Endodermal cell (in vitro differentiated cells): ENCODE measurements at regions not wholly inside any gene's neighbourhood (a gene's known extent, or its start where the extent isn't known, plus 50 kb on each side); places are given as distances from the start of the nearest gene placed in this dataset.

Experiments
- DNase-seq: peaks from one replicate; pipeline ENCODE4 v3.0.0-alpha.2; 2017
- H3K27ac ChIP-seq: 2 replicates; pipeline ENCODE4 v1.5.1; 2013; ENCODE audit warnings: mild to moderate bottlenecking, low read depth, low read length, moderate library complexity
- H3K27me3 ChIP-seq: 2 replicates; pipeline ENCODE4 v1.6.1; 2013; ENCODE audit warnings: mild to moderate bottlenecking, low read length, moderate library complexity; ENCODE audit not compliant: insufficient read depth, control insufficient read depth, poor library complexity, severe bottlenecking
- H3K36me3 ChIP-seq: 2 replicates; pipeline ENCODE4 v1.7.0; 2013; ENCODE audit warnings: mild to moderate bottlenecking, low read length, moderate library complexity; ENCODE audit not compliant: control insufficient read depth, insufficient read depth
- H3K4me1 ChIP-seq: one replicate; pipeline ENCODE4 v1.7.0; 2013; ENCODE audit warnings: low read length; ENCODE audit not compliant: control insufficient read depth, insufficient read depth
- H3K4me3 ChIP-seq: 2 replicates; pipeline ENCODE4 v1.5.1; 2013; ENCODE audit warnings: mild to moderate bottlenecking, low read length, moderate library complexity
- H3K9ac ChIP-seq: 2 replicates; pipeline ENCODE4 v1.6.1; 2013; ENCODE audit warnings: mild to moderate bottlenecking, low read length, moderate library complexity; ENCODE audit not compliant: poor library complexity, severe bottlenecking; ENCODE audit errors: extremely low read depth
- H3K9me3 ChIP-seq: 2 replicates; pipeline ENCODE4 v1.6.1; 2013; ENCODE audit warnings: mild to moderate bottlenecking, low read length, moderate library complexity; ENCODE audit not compliant: control insufficient read depth
- H3K27ac Mint-ChIP-seq: 2 replicates; pipeline ENCODE4 v1.8.0; 2020; ENCODE audit warnings: mixed read lengths
- H3K27me3 Mint-ChIP-seq: 2 replicates; pipeline ENCODE4 v1.8.0; 2021; ENCODE audit warnings: mild to moderate bottlenecking, mixed read lengths; ENCODE audit not compliant: insufficient read depth
- H3K36me3 Mint-ChIP-seq: 2 replicates; pipeline ENCODE4 v1.8.0; 2020; ENCODE audit warnings: low read depth, mixed read lengths
- H3K4me1 Mint-ChIP-seq: 2 replicates; pipeline ENCODE4 v1.8.0; 2020; ENCODE audit warnings: mixed read lengths
- H3K4me3 Mint-ChIP-seq: 2 replicates; pipeline ENCODE4 v1.8.0; 2020; ENCODE audit warnings: mild to moderate bottlenecking, moderate library complexity, mixed read lengths
- H3K9me3 Mint-ChIP-seq: 2 replicates; pipeline ENCODE4 v1.8.0; 2020; ENCODE audit warnings: mild to moderate bottlenecking, mixed read lengths
- WGBS, 2 experiments: methylation state at CpG; one replicate each; pipeline versions ENCODE4 v1.1.5 to v1.1.7; 2013; ENCODE audit warnings: missing lambda C conversion rate in 2 of 2, mixed read lengths in 1 of 2; ENCODE audit not compliant: insufficient coverage in 1 of 2, insufficient read length in 1 of 2; 5-methylcytosine and 5-hydroxymethylcytosine counted together
- TF ChIP-seq, protein P1 (sequence below): fragments of 200-600 bp; sonication (generic); conservative IDR thresholded peaks from 2 replicates; pipeline ENCODE4 v1.5.0; 2021; ENCODE audit warnings: antibody characterized with exemption, mild to moderate bottlenecking

DNA sequence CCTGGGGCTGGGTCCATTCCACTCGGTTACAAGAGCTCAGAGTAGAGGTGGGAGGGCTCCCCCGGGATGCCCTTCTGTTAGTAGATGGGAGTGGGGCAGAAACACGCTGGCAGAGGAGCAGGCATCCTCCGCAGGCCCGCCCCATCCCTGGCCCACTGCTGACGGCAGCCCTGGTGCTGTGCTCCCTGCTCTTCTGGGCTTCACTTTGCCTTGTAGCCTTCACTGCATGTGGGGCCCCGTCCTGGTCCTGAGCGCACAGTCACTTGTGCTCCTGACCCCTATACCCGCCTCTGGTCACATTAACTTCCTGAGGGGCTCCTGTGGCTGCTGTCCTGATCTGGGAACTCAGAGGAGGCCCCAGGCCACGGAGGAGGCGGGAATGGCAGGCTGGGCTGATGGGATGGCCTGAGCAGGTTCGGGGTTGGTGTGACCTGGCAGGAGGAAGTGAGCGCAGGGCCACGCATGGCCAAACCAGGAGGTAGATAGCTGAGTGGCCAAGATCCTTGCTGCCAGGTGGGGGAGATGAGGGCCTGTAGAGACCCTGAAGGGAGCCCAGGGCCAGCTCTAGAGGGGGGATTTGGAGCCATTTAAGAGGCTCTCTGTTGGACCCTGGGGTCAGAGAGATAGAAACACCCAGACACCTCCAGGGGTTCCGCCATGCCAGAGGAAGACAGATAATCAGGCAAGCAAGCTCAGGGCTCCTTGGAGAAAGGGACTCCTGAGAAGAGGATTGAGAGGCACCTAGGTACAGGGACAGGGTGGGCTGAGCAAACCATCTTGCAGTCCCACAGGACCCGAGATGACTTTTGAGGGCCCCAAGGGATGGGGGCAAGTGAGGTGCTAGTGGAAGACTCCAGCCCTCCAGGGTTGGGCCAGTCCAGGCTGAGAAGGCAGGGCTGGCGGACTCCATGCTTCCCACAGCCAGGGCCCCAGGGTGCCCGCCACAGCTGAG is 92.2 kb upstream of the PRR23E start:
- no peaks in the 10 kb centered on the region for H3K27me3 Mint-ChIP-seq
- DNase-seq = no peak
- TF ChIP-seq, protein P1, sequence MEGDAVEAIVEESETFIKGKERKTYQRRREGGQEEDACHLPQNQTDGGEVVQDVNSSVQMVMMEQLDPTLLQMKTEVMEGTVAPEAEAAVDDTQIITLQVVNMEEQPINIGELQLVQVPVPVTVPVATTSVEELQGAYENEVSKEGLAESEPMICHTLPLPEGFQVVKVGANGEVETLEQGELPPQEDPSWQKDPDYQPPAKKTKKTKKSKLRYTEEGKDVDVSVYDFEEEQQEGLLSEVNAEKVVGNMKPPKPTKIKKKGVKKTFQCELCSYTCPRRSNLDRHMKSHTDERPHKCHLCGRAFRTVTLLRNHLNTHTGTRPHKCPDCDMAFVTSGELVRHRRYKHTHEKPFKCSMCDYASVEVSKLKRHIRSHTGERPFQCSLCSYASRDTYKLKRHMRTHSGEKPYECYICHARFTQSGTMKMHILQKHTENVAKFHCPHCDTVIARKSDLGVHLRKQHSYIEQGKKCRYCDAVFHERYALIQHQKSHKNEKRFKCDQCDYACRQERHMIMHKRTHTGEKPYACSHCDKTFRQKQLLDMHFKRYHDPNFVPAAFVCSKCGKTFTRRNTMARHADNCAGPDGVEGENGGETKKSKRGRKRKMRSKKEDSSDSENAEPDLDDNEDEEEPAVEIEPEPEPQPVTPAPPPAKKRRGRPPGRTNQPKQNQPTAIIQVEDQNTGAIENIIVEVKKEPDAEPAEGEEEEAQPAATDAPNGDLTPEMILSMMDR = no peak
- Histone ChIP-seq H3K36me3 (no peaks in the 10 kb centered on the region), H3K9me3 (no peaks in the 10 kb centered on the region), H3K9ac (no peak overlapping the region), H3K4me1 (no peaks in the 10 kb centered on the region), H3K27me3 (no peaks in the 10 kb centered on the region), H3K4me3 (no peak overlapping the region), H3K27ac (no peak overlapping the region)
- H3K4me1 Mint-ChIP-seq = peaks cover 6% of the 10 kb centered on the region
- no peak overlapping the region for H3K4me3 Mint-ChIP-seq
- no peak overlapping the region for H3K27ac Mint-ChIP-seq
- peaks cover 5% of the 10 kb centered on the region for H3K9me3 Mint-ChIP-seq
- no peaks in the 10 kb centered on the region for H3K36me3 Mint-ChIP-seq
- WGBS, 2 experiments = 92 to 95% methylated on average over 8 to 18 of the region's 18 CpGs

DNA sequence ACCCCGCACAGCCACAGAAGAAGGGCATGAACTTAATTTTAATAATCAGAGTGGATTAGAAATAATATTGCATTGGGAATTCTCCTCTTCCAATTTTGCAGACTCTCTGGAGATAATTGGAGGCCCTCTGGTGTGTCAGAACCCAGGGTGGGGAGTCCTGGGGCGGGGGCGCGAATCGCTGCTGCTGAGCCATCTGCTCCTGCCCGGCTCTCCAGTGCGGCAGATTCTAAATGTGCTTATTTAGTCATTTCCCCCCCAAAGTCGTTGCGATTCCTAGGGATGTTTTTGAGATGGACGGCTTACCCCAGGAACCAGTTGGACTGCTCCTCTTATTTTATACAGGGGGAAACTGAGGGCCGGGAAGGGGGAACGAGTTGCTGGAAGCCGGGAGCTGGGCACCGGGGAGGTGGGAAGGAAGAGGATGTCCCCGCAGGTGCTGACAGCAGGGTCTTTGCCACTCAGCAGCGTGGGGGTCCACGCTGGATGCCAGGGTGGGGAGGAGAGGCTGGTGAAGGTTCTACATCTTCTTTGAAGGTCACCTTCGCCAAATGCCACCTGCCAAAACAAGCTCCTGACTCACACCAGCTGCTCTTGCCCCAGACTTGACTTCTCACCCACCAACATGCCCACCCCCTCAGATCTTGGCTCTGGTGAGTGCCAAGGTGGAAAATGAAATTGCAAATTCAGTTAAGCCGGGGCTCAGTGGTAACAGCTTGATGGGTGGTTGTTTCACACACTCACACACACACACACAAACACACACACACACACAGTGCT is 91.3 kb upstream of the PRR23E start:
- Mint-ChIP-seq H3K4me1 (peaks cover 8% of the 10 kb centered on the region), H3K4me3 (no peak overlapping the region), H3K9me3 (no peaks in the 10 kb centered on the region), H3K36me3 (no peaks in the 10 kb centered on the region), H3K27me3 (no peaks in the 10 kb centered on the region), H3K27ac (no peak overlapping the region)
- Histone ChIP-seq H3K4me1 (no peaks in the 10 kb centered on the region), H3K9ac (no peak overlapping the region), H3K27me3 (no peaks in the 10 kb centered on the region), H3K27ac (no peak overlapping the region), H3K9me3 (no peaks in the 10 kb centered on the region), H3K4me3 (no peak overlapping the region), H3K36me3 (no peaks in the 10 kb centered on the region)
- no peak for DNase-seq
- 95 to 97% methylated on average over 13 to 19 of the region's 19 CpGs for WGBS, 2 experiments
- TF ChIP-seq, protein P1 = no peak

DNA sequence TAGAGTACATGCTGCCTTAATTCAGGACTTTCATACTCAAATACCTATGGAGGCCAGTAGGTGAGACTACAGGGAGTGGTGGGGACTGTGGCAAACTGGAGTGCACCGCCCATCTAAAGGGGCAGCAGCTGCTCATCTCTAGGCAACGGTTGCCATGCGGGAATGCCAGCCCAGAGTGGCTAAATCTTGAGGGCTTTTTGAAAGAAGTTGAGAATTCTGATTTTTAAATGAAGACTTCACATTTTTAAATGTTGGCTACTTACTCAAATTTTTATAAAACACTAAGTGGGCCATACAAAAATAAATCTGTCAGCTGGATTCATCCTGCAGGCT is 90.8 kb upstream of the PRR23E start:
- Mint-ChIP-seq H3K9me3 (no peaks in the 10 kb centered on the region), H3K4me3 (no peak overlapping the region), H3K4me1 (peaks cover 8% of the 10 kb centered on the region), H3K27ac (no peak overlapping the region), H3K36me3 (no peaks in the 10 kb centered on the region), H3K27me3 (no peaks in the 10 kb centered on the region)
- H3K27ac ChIP-seq = no peak overlapping the region
- no peak overlapping the region for H3K9ac ChIP-seq
- DNase-seq = no peak
- 96 to 100% methylated on average over 1 to 3 of the region's 3 CpGs for WGBS, 2 experiments
- no peaks in the 10 kb centered on the region for H3K27me3 ChIP-seq
- no peaks in the 10 kb centered on the region for H3K4me1 ChIP-seq
- TF ChIP-seq, protein P1 = no peak
- no peaks in the 10 kb centered on the region for H3K36me3 ChIP-seq
- no peak overlapping the region for H3K4me3 ChIP-seq
- no peaks in the 10 kb centered on the region for H3K9me3 ChIP-seq
